Prostate gland (tissue), 2 donors: ENCODE measurements at regions not wholly inside any gene's neighbourhood (a gene's known extent, or its start where the extent isn't known, plus 50 kb on each side); places are given as distances from the start of the nearest gene placed in this dataset.

Experiments used
- CTCF ChIP-seq, 4 experiments: fragments of 200-600 bp in 2 of 4; fragments of 450-650 bp in 2 of 4; sonication (generic) in 2 of 4; IDR thresholded peaks; 1 replicate in 3 of 4; 2 replicates in 1 of 4; pipeline ENCODE4 v1.5.1; 2016 to 2019; ENCODE audit warnings: antibody characterized with exemption in 4 of 4, mild to moderate bottlenecking in 2 of 4, moderate library complexity in 2 of 4
- POLR2AphosphoS5 ChIP-seq: sonication (generic); formaldehyde crosslinking; IDR thresholded peaks from one replicate; pipeline ENCODE4 v1.6.1; 2017; ENCODE audit warnings: antibody characterized with exemption

- TF ChIP-seq CTCF (IDR thresholded peaks at IDR 0.05) (no peak), POLR2AphosphoS5 (no peak)
Measured at GRCh38 chr14:94961386-94962165, 191.7 kb upstream of the GSC start.
